Astrocyte (in vitro differentiated cells and primary cell): ENCODE measurements at regions not wholly inside any gene's neighbourhood (a gene's known extent, or its start where the extent isn't known, plus 50 kb on each side); places are given as distances from the start of the nearest gene placed in this dataset.

ENCODE experiments used
- CTCF ChIP-seq: IDR thresholded peaks from 2 replicates; pipeline ENCODE4 v1.5.1; 2011; ENCODE audit warnings: low read depth, mild to moderate bottlenecking, inconsistent platforms, low read length, moderate library complexity; ENCODE audit not compliant: insufficient read depth
- EZH2 ChIP-seq: IDR thresholded peaks from 2 replicates; pipeline ENCODE4 v1.6.1; 2012; ENCODE audit warnings: mild to moderate bottlenecking, low read length, inconsistent platforms; ENCODE audit not compliant: insufficient read depth

DNA sequence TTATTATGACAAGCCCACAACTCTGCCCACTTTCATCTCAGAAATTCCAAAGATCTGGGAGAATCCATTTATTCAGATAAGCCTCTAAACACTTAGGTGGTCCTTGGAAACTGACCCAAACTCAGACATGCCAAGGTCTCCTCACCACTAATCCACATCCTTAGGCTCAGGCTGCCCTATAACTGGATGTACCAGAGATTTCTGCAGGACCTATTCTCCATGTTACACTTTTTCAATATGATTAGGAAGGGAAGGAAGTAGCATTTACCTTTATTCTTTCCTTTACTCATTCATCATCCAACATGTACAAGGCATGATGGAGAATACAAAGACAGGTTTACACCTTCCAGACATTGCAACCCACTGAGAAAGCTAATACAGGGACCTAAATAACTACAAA lies 145.9 kb upstream of the BMP4 start:
- TF ChIP-seq CTCF, result no peak
- TF ChIP-seq EZH2, result no peak
